H1 (cell line): ENCODE measurements at regions not wholly inside any gene's neighbourhood (a gene's known extent, or its start where the extent isn't known, plus 50 kb on each side); places are given as distances from the start of the nearest gene placed in this dataset.

Source experiments
- CHD7 ChIP-seq: fragments of 300-600 bp; sonication (generic); IDR thresholded peaks from 2 replicates; pipeline ENCODE4 v1.7.1; 2012; ENCODE audit warnings: low read length, moderate library complexity, mild to moderate bottlenecking, inconsistent platforms; ENCODE audit not compliant: insufficient replicate concordance
- KDM5A ChIP-seq: fragments of 200-600 bp; IDR thresholded peaks from 2 replicates; pipeline ENCODE4 v1.7.1; 2012; ENCODE audit warnings: mild to moderate bottlenecking, low read length, inconsistent platforms, mixed read lengths
- RFX5 ChIP-seq: IDR thresholded peaks from 2 replicates; pipeline ENCODE4 v1.6.1; 2011; ENCODE audit warnings: low read depth, low read length, improper control_type of control experiment, borderline replicate concordance
- SP4 ChIP-seq: IDR thresholded peaks from 2 replicates; pipeline ENCODE4 v1.6.1; 2012; ENCODE audit warnings: low read length, inconsistent platforms
- USF2 ChIP-seq: IDR thresholded peaks from 2 replicates; pipeline ENCODE4 v1.6.1; 2011; ENCODE audit warnings: low read length, improper control_type of control experiment
- TF ChIP-seq, protein P1 (sequence below): IDR thresholded peaks from 2 replicates; pipeline ENCODE4 v1.6.1; 2012; ENCODE audit warnings: inconsistent platforms

DNA sequence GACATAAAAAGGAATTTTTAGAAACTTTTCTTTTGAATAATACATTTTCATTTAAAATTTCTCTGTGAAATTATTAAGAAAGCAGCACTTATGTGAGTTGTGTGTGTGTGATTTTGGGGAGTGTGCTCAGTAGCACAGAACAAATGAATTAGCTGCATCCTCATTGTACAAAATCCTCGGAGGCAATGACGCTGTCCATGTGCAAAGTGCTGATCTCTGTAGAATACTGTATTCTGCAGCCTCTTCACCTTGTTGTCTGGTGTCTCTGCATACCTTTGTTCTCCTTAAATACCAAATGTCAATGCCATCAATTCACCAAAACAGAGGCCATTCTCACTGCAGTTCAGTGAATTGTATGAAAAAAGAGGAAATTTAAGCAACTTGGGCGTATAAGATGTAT lies 838.4 kb downstream of the QKI start (continued):
- TF ChIP-seq USF2 (no peak), CHD7 (no peak), KDM5A (no peak), SP4 (no peak), RFX5 (no peak)
- TF ChIP-seq, protein P1, sequence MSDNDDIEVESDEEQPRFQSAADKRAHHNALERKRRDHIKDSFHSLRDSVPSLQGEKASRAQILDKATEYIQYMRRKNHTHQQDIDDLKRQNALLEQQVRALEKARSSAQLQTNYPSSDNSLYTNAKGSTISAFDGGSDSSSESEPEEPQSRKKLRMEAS, result no peak
- TF ChIP-seq, all 59 proteins: peak for 0
